Sigmoid colon (tissue), 4 donors: ENCODE measurements at regions not wholly inside any gene's neighbourhood (a gene's known extent, or its start where the extent isn't known, plus 50 kb on each side); places are given as distances from the start of the nearest gene placed in this dataset.

ENCODE experiments used
- EP300 ChIP-seq, 4 donors: sonication (generic); formaldehyde crosslinking; IDR thresholded peaks; one replicate each; pipeline ENCODE4 v1.6.1; 2017; ENCODE audit warnings: antibody characterized with exemption in 4 of 4
- POLR2A ChIP-seq, 2 donors: fragments of 450-650 bp; IDR thresholded peaks; one replicate each; pipeline ENCODE4 v1.6.1; 2016; ENCODE audit warnings: antibody characterized with exemption in 2 of 2, mild to moderate bottlenecking in 2 of 2, moderate library complexity in 2 of 2
- POLR2AphosphoS5 ChIP-seq, 4 donors: sonication (generic); formaldehyde crosslinking; IDR thresholded peaks; one replicate each; pipeline ENCODE4 v1.6.1; 2017; ENCODE audit warnings: antibody characterized with exemption in 4 of 4
- TF ChIP-seq, protein P1 (sequence below), 4 experiments: fragments of 450-650 bp in 3 of 4; fragments of 200-600 bp in 1 of 4; IDR thresholded peaks; one replicate each; pipeline ENCODE4 v1.5.1; 2016 to 2019; ENCODE audit warnings: antibody characterized with exemption in 4 of 4, mild to moderate bottlenecking in 3 of 4, moderate library complexity in 2 of 4

DNA sequence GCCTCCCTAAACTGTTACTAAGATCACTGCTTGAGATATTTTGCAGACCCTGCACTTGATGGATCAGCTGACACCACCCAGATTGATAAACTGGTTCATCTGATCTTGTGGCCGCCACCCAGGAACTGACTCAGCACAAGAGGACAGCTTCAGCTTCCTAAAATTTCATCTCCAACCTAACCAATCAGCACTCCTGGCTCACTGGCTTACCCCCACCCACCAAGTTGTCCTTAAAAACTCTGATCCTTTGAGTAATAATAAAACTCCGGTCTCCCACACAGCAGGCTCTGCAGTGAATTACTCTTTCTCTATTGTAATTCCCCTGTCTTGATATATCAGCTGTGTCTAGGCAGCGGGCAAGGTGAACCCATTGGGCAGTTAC, 174.8 kb downstream of the UTP18 start:
- no peak for TF ChIP-seq POLR2A (IDR thresholded peaks at IDR 0.05)
- TF ChIP-seq, protein P1, sequence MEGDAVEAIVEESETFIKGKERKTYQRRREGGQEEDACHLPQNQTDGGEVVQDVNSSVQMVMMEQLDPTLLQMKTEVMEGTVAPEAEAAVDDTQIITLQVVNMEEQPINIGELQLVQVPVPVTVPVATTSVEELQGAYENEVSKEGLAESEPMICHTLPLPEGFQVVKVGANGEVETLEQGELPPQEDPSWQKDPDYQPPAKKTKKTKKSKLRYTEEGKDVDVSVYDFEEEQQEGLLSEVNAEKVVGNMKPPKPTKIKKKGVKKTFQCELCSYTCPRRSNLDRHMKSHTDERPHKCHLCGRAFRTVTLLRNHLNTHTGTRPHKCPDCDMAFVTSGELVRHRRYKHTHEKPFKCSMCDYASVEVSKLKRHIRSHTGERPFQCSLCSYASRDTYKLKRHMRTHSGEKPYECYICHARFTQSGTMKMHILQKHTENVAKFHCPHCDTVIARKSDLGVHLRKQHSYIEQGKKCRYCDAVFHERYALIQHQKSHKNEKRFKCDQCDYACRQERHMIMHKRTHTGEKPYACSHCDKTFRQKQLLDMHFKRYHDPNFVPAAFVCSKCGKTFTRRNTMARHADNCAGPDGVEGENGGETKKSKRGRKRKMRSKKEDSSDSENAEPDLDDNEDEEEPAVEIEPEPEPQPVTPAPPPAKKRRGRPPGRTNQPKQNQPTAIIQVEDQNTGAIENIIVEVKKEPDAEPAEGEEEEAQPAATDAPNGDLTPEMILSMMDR (IDR thresholded peaks at IDR 0.05): no peak
- TF ChIP-seq POLR2AphosphoS5 (IDR thresholded peaks at IDR 0.05): no peak
- TF ChIP-seq EP300 (IDR thresholded peaks at IDR 0.05): no peak
